K562 (cell line): ENCODE measurements at regions not wholly inside any gene's neighbourhood (a gene's known extent, or its start where the extent isn't known, plus 50 kb on each side); places are given as distances from the start of the nearest gene placed in this dataset.

Experiments
- ATAC-seq: fragments of 200-7000 bp; cut with Tn5 transposase; 3 replicates; pipeline ENCODE4 v1.9.1; 2020; ENCODE audit warnings: moderate library complexity
- BruUV-seq: library from RNA; stranded (reverse); fragments of 400-500 nt; replicated peaks from 2 replicates; lab custom pipeline; 2021; lab: Mats Ljungman, UMichigan
- CTCF ChIA-PET: fragments of 300-600 bp; formaldehyde crosslinking; extraction: SDS; loops from one replicate; lab custom pipeline; 2021; ENCODE audit warnings: low intra/inter-chr PET ratio; lab: Yijun Ruan, JAX
- POLR2A ChIA-PET: fragments of 300-600, 350-650 bp; sonication (Branson Sonifier 250); formaldehyde crosslinking; extraction: SDS; loops from one replicate; lab custom pipeline; 2021; ENCODE audit warnings: antibody characterized with exemption, inconsistent platforms; lab: Yijun Ruan, JAX
- DNase-seq, 4 experiments: peaks; one replicate each; pipeline versions ENCODE4 v3.0.0 to v3.0.0-alpha.2; 2011 to 2018; ENCODE audit warnings: low spot score in 3 of 4, mixed read lengths in 3 of 4; ENCODE audit errors: extremely low read depth in 1 of 4
- FAIRE-seq: peaks from 2 replicates; lab custom pipeline; 2011; peaks lifted over from hg19 to GRCh38; lab: Jason Lieb, UNC
- H2AFZ ChIP-seq: 2 replicates; pipeline ENCODE4 v1.6.0; 2011; ENCODE audit warnings: low read depth, low read length, control low read depth, inconsistent platforms
- H3K27ac ChIP-seq: fragments of 200-600 bp; 3 replicates; pipeline ENCODE4 v1.8.0; 2011; ENCODE audit warnings: low read depth, mild to moderate bottlenecking, control low read depth, inconsistent platforms, low read length, moderate library complexity, mixed read lengths; ENCODE audit errors: extremely low read depth
- H3K27me3 ChIP-seq, 2 experiments: fragments of 300-600 bp in 1 of 2; 2 replicates in 1 of 2; 3 replicates in 1 of 2; pipeline versions ENCODE4 v1.6.0 to v1.8.0; 2011; ENCODE audit warnings: inconsistent platforms in 2 of 2, low read length in 2 of 2, mild to moderate bottlenecking in 1 of 2, mixed read lengths in 1 of 2, moderate library complexity in 1 of 2; ENCODE audit not compliant: control insufficient read depth in 2 of 2, insufficient read depth in 2 of 2
- H3K36me3 ChIP-seq: fragments of 300-600 bp; 3 replicates; pipeline ENCODE4 v1.8.0; 2011; ENCODE audit warnings: mild to moderate bottlenecking, low read length, inconsistent platforms; ENCODE audit not compliant: control insufficient read depth, insufficient read depth
- H3K4me1 ChIP-seq, 2 experiments: fragments of 200-600 bp in 1 of 2; replicated peaks in 1 of 2; 2 replicates in 1 of 2; 3 replicates in 1 of 2; pipeline versions ENCODE4 v1.5.1 to v1.8.0; 2011; ENCODE audit warnings: inconsistent platforms in 2 of 2, low read length in 2 of 2, mild to moderate bottlenecking in 1 of 2, mixed read lengths in 1 of 2, moderate library complexity in 1 of 2; ENCODE audit not compliant: control insufficient read depth in 2 of 2, insufficient read depth in 2 of 2
- H3K4me2 ChIP-seq: 2 replicates; pipeline ENCODE4 v1.6.1; 2011; ENCODE audit warnings: low read length, control low read depth, inconsistent platforms, mixed read lengths; ENCODE audit not compliant: insufficient read depth
- H3K4me3 ChIP-seq: fragments of 200-600 bp; sonication (generic), shearing (Covaris generic); 2 replicates; pipeline ENCODE4 v1.5.1; 2016; ENCODE audit warnings: control low read depth, inconsistent platforms
- H3K79me2 ChIP-seq: fragments of 200-600 bp; 3 replicates; pipeline ENCODE4 v1.8.0; 2011; ENCODE audit warnings: low read length, inconsistent platforms; ENCODE audit not compliant: control insufficient read depth, insufficient read depth
- H3K9ac ChIP-seq, 2 experiments: 2 replicates each; pipeline versions ENCODE4 v1.6.0 to v1.6.1; 2011; ENCODE audit warnings: low read depth in 2 of 2, low read length in 2 of 2, control low read depth in 1 of 2, inconsistent platforms in 1 of 2, mild to moderate bottlenecking in 1 of 2, mixed read lengths in 1 of 2; ENCODE audit not compliant: insufficient read depth in 1 of 2
- H3K9me1 ChIP-seq: one replicate; pipeline ENCODE4 v1.6.0; 2011; ENCODE audit warnings: inconsistent platforms, mild to moderate bottlenecking, low read length, moderate library complexity; ENCODE audit not compliant: control insufficient read depth, insufficient read depth
- H3K9me3 ChIP-seq: replicated peaks from 2 replicates; pipeline ENCODE4 v1.5.1; 2011; ENCODE audit warnings: low read depth, low read length, inconsistent platforms; ENCODE audit not compliant: control insufficient read depth, insufficient read depth
- H4K20me1 ChIP-seq: replicated peaks from 2 replicates; pipeline ENCODE4 v1.6.1; 2011; ENCODE audit warnings: low read length, inconsistent platforms, mixed read lengths; ENCODE audit not compliant: control insufficient read depth, insufficient read depth
- IRF1 ChIP-seq: sonication (generic); formaldehyde crosslinking; IDR thresholded peaks from 2 replicates; pipeline ENCODE4 v1.8.0; 2022; ENCODE audit warnings: missing genetic modification reagents, mild to moderate bottlenecking, borderline replicate concordance
- TAF9B ChIP-seq: fragments of 450-650 bp; IDR thresholded peaks from 2 replicates; pipeline ENCODE4 v1.6.1; 2018; ENCODE audit warnings: mild to moderate bottlenecking; ENCODE audit not compliant: partially characterized antibody
- ZBTB17 ChIP-seq: fragments of 450-650 bp; formaldehyde crosslinking; IDR thresholded peaks from 2 replicates; pipeline ENCODE4 v1.4.0; 2020; ENCODE audit warnings: mild to moderate bottlenecking
- ZFX ChIP-seq: sonication (generic); formaldehyde crosslinking; IDR thresholded peaks from 2 replicates; pipeline ENCODE4 v1.8.0; 2022; ENCODE audit warnings: mild to moderate bottlenecking, missing genetic modification reagents, moderate library complexity
- WGBS: fragments of 100-300 bp; shearing (Covaris generic); methylation state at CpG from one replicate; pipeline ENCODE4 v1.1.6; 2016; ENCODE audit warnings: low coverage, mixed read lengths; ENCODE audit not compliant: insufficient coverage; ENCODE audit errors: missing lambda C conversion rate; 5-methylcytosine and 5-hydroxymethylcytosine counted together
- in situ Hi-C: fragments of 300-500 bp; cut with MboI; formaldehyde crosslinking; loops from 4 replicates; pipeline ENCODE4 v1.15.0; 2018; ENCODE audit warnings: inconsistent platforms, mixed read lengths
- intact Hi-C: fragments of 100-400 bp; cut with micrococcal nuclease; formaldehyde crosslinking; loops from 2 replicates; pipeline ENCODE4 v1.14.2; 2022
- TF ChIP-seq, protein P1 (sequence below): sonication (generic); formaldehyde crosslinking; IDR thresholded peaks from 2 replicates; pipeline ENCODE4 v1.8.1; 2023; ENCODE audit warnings: missing genetic modification reagents, mild to moderate bottlenecking, borderline replicate concordance

DNA sequence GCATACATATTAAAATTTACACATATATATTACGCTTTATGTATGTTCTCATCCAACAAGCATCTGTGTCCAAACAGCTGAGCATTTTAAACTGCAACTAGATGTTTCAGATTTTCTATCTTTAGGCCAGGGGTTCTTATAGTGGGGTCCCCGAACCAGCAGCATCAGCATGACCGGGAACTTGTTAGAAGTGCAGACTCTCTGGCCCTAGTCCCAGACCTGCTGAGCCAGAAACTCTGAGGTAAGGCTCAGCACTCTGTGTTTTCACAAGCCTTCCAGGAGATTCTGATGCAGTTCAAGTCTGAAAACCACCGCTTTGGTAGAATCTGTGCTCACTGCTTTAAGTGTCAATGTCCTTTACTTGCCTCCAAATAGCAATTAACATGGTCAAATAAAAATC is 266.2 kb upstream of the CASK start:
- Histone ChIP-seq H3K79me2 (no peaks in the 10 kb centered on the region), H2AFZ (no peak overlapping the region), H4K20me1 (no peaks in the 10 kb centered on the region), H3K36me3 (no peaks in the 10 kb centered on the region), H3K4me3 (no peak overlapping the region), H3K4me2 (no peak overlapping the region), H3K9ac (no peak overlapping the region), H3K9me1 (no peaks in the 10 kb centered on the region), H3K9me3 (no peaks in the 10 kb centered on the region), H3K27ac (no peak overlapping the region), H3K4me1 (no peaks in the 10 kb centered on the region), H3K27me3 (no peaks in the 10 kb centered on the region)
- no peak for FAIRE-seq
- ATAC-seq, result no peak
- in situ Hi-C loops, result no loop called here
- ChIA-PET CTCF (no interaction called here), POLR2A (no interaction called here)
- TF ChIP-seq ZFX (CRISPR knock-in tag), result no peak
- TF ChIP-seq IRF1 (CRISPR knock-in tag), result no peak
- no peak for TF ChIP-seq ZBTB17 (CRISPR knock-in tag)
- no peak for DNase-seq
- no TSS peak for BruUV-seq
- 5% methylated on average over 4 of the region's 4 CpGs for WGBS
- intact Hi-C loops, result no loop called here

DNA sequence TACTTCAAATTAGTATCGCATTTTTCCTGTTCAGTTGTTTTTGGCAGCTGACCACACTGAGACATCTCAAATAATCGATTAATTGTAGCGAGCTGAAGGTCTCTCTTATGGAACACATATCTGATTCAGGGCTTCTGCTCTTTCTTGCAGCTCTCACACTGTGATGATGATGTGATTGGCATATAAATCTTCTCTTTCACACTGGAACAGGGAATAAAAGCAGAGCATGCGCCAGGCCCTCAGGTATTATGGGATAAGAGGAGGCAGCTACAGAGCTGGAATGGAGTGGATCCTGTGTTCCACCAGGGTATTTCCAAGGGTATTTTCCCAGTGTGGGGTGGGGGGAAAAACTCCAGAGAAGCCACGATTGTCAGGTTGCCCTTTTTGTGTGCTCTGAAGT is 265.4 kb upstream of the CASK start:
- 4% methylated on average over 4 of the region's 5 CpGs for WGBS
- H3K4me3 ChIP-seq, result no peak overlapping the region
- no peaks in the 10 kb centered on the region for H3K79me2 ChIP-seq
- POLR2A ChIA-PET, result no interaction called here
- no peaks in the 10 kb centered on the region for H4K20me1 ChIP-seq
- no peaks in the 10 kb centered on the region for H3K4me1 ChIP-seq
- no peak overlapping the region for H3K27ac ChIP-seq
- no peaks in the 10 kb centered on the region for H3K36me3 ChIP-seq
- CTCF ChIA-PET, result no interaction called here
- no peaks in the 10 kb centered on the region for H3K27me3 ChIP-seq
- H2AFZ ChIP-seq, result no peak overlapping the region
- no peak for DNase-seq
- BruUV-seq, result no TSS peak
- H3K9ac ChIP-seq, result no peak overlapping the region
- no peak overlapping the region for H3K4me2 ChIP-seq
- in situ Hi-C loops (no loop called here), intact Hi-C loops (no loop called here)
- no peaks in the 10 kb centered on the region for H3K9me3 ChIP-seq
- no peak for FAIRE-seq
- no peaks in the 10 kb centered on the region for H3K9me1 ChIP-seq
- no peak for ATAC-seq
- TF ChIP-seq TAF9B, result no peak
- TF ChIP-seq, protein P1, sequence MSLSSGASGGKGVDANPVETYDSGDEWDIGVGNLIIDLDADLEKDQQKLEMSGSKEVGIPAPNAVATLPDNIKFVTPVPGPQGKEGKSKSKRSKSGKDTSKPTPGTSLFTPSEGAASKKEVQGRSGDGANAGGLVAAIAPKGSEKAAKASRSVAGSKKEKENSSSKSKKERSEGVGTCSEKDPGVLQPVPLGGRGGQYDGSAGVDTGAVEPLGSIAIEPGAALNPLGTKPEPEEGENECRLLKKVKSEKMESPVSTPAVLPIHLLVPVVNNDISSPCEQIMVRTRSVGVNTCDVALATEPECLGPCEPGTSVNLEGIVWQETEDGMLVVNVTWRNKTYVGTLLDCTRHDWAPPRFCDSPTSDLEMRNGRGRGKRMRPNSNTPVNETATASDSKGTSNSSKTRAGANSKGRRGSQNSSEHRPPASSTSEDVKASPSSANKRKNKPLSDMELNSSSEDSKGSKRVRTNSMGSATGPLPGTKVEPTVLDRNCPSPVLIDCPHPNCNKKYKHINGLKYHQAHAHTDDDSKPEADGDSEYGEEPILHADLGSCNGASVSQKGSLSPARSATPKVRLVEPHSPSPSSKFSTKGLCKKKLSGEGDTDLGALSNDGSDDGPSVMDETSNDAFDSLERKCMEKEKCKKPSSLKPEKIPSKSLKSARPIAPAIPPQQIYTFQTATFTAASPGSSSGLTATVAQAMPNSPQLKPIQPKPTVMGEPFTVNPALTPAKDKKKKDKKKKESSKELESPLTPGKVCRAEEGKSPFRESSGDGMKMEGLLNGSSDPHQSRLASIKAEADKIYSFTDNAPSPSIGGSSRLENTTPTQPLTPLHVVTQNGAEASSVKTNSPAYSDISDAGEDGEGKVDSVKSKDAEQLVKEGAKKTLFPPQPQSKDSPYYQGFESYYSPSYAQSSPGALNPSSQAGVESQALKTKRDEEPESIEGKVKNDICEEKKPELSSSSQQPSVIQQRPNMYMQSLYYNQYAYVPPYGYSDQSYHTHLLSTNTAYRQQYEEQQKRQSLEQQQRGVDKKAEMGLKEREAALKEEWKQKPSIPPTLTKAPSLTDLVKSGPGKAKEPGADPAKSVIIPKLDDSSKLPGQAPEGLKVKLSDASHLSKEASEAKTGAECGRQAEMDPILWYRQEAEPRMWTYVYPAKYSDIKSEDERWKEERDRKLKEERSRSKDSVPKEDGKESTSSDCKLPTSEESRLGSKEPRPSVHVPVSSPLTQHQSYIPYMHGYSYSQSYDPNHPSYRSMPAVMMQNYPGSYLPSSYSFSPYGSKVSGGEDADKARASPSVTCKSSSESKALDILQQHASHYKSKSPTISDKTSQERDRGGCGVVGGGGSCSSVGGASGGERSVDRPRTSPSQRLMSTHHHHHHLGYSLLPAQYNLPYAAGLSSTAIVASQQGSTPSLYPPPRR (CRISPR knock-in tag), result no peak
